Esophagus muscularis mucosa (tissue), 4 donors: ENCODE measurements at regions not wholly inside any gene's neighbourhood (a gene's known extent, or its start where the extent isn't known, plus 50 kb on each side); places are given as distances from the start of the nearest gene placed in this dataset.

Source experiments
- CTCF ChIP-seq, 3 experiments: fragments of 200-600 bp in 2 of 3; fragments of 450-650 bp in 1 of 3; sonication (generic) in 2 of 3; IDR thresholded peaks; one replicate each; pipeline ENCODE4 v1.5.1; 2017 to 2019; ENCODE audit warnings: antibody characterized with exemption in 3 of 3, mild to moderate bottlenecking in 2 of 3, moderate library complexity in 1 of 3
- EP300 ChIP-seq: sonication (generic); formaldehyde crosslinking; IDR thresholded peaks from one replicate; pipeline ENCODE4 v1.6.1; 2017; ENCODE audit warnings: antibody characterized with exemption
- POLR2A ChIP-seq: fragments of 450-650 bp; IDR thresholded peaks from one replicate; pipeline ENCODE4 v1.6.1; 2017; ENCODE audit warnings: antibody characterized with exemption, moderate library complexity, mild to moderate bottlenecking, low read depth
- POLR2AphosphoS5 ChIP-seq, 2 donors: sonication (generic); formaldehyde crosslinking; IDR thresholded peaks; one replicate each; pipeline ENCODE4 v1.6.1; 2017; ENCODE audit warnings: antibody characterized with exemption in 2 of 2

- no peak for TF ChIP-seq EP300
- no peak for TF ChIP-seq POLR2A
- TF ChIP-seq CTCF (IDR thresholded peaks at IDR 0.05): no peak
- no peak for TF ChIP-seq POLR2AphosphoS5 (IDR thresholded peaks at IDR 0.05)
Measured at GRCh38 chr3:185311991-185312390, 50.9 kb upstream of the MAP3K13 start.
